ENCODE measurements at regions not wholly inside any gene's neighbourhood (a gene's known extent, or its start where the extent isn't known, plus 50 kb on each side); places are given as distances from the start of the nearest gene placed in this dataset.

- DNase-seq (ENCODE audit: low read depth, low spot score): no peak
- ChIA-PET CTCF (no interaction called here), SMC1A (ENCODE audit: uncharacterized antibody, unreplicated experiment) (interaction anchor here (1.5 kb wide), 1 partner anchor 286 kb away, joined by 3 read pairs; no protein-coding TSS in a partner anchor), RAD21 (ENCODE audit: unreplicated experiment) (no interaction called here), POLR2A (no interaction called here)
- Histone ChIP-seq H3K9me3 (replicated peaks; ENCODE audit: control insufficient read depth, insufficient read depth, low read length) (peaks cover 11% of the 10 kb centered on the region), H3K79me2 (ENCODE audit: control insufficient read depth, insufficient read depth, low read length) (no peaks in the 10 kb centered on the region), H3K4me3 (no peak overlapping the region), H3K27me3 (replicated peaks in 1 of 2; ENCODE audit: control insufficient read depth in 2 of 2, insufficient read depth in 2 of 2, low read length in 1 of 2) (no peaks in the 10 kb centered on the region), H3K36me3 (ENCODE audit: control insufficient read depth in 2 of 2, insufficient read depth in 2 of 2, low read length in 1 of 2) (no peaks in the 10 kb centered on the region), H3K4me1 (ENCODE audit: control insufficient read depth, insufficient read depth, low read length) (no peaks in the 10 kb centered on the region), H3K4me2 (ENCODE audit: control insufficient read depth, insufficient read depth) (no peak overlapping the region), H2AFZ (ENCODE audit: control insufficient read depth, low read depth, low read length) (no peak overlapping the region), H4K20me1 (ENCODE audit: control insufficient read depth, insufficient read depth) (no peaks in the 10 kb centered on the region), H3K27ac (ENCODE audit: control insufficient read depth, insufficient read depth) (no peak overlapping the region), H3K9ac (ENCODE audit: control insufficient read depth, insufficient read depth, low read length) (no peak overlapping the region)
- ATAC-seq: no peak
- WGBS (ENCODE audit: insufficient coverage, insufficient replicate concordance, low lambda C conversion rate, missing lambda C conversion rate): 0% methylated on average over 1 of the region's 1 CpG
- in situ Hi-C loops (cut with MboI): no loop called here
- FAIRE-seq: no peak
- intact Hi-C loops (cut with micrococcal nuclease; ENCODE audit: unreplicated experiment): no loop called here
- no TSS peak for BruUV-seq (replicated peaks)
- TF ChIP-seq ZBED1 (IDR thresholded peaks at IDR 0.05; ENCODE audit: borderline replicate concordance) (no peak), HDGF (IDR thresholded peaks at IDR 0.05) (no peak), MEF2A (IDR thresholded peaks at IDR 0.05; ENCODE audit: insufficient read depth, low read depth, low read length) (no peak), GATAD2B (conservative IDR thresholded peaks at IDR 0.05; ENCODE audit: low read depth) (no peak)
Observed at GRCh38 chr3:102151935-102152334, 282.9 kb upstream of the ZPLD1 start.

- POLR2A ChIA-PET: no interaction called here
- Histone ChIP-seq H3K9ac (ENCODE audit: control insufficient read depth, insufficient read depth, low read length) (no peak overlapping the region), H3K36me3 (ENCODE audit: control insufficient read depth in 2 of 2, insufficient read depth in 2 of 2, low read length in 1 of 2) (no peaks in the 10 kb centered on the region), H3K79me2 (ENCODE audit: control insufficient read depth, insufficient read depth, low read length) (no peaks in the 10 kb centered on the region), H3K4me1 (ENCODE audit: control insufficient read depth, insufficient read depth, low read length) (no peaks in the 10 kb centered on the region), H3K27ac (ENCODE audit: control insufficient read depth, insufficient read depth) (no peak overlapping the region), H3K9me3 (replicated peaks; ENCODE audit: control insufficient read depth, insufficient read depth, low read length) (peaks cover 8% of the 10 kb centered on the region), H2AFZ (ENCODE audit: control insufficient read depth, low read depth, low read length) (no peak overlapping the region), H3K4me3 (no peak overlapping the region), H3K4me2 (ENCODE audit: control insufficient read depth, insufficient read depth) (no peak overlapping the region), H3K27me3 (replicated peaks in 1 of 2; ENCODE audit: control insufficient read depth in 2 of 2, insufficient read depth in 2 of 2, low read length in 1 of 2) (no peaks in the 10 kb centered on the region), H4K20me1 (ENCODE audit: control insufficient read depth, insufficient read depth) (no peaks in the 10 kb centered on the region)
- TF ChIP-seq ZBTB4 (CRISPR knock-in tag; IDR thresholded peaks at IDR 0.05) (no peak), STAT3 (IDR thresholded peaks at IDR 0.05; ENCODE audit: low read depth, low read length) (no peak), FOXK2 (IDR thresholded peaks at IDR 0.05) (no peak), MXI1 (IDR thresholded peaks at IDR 0.05; ENCODE audit: low read depth, low read length) (no peak), TCF7 (IDR thresholded peaks at IDR 0.05; ENCODE audit: borderline replicate concordance) (no peak)
- ATAC-seq: no peak
- WGBS (ENCODE audit: insufficient coverage, insufficient replicate concordance, low lambda C conversion rate, missing lambda C conversion rate): 36% methylated on average over 2 of the region's 2 CpGs
- FAIRE-seq: no peak
- RAD21 ChIA-PET (ENCODE audit: unreplicated experiment): no interaction called here
- DNase-seq (ENCODE audit: low read depth, low spot score): no peak
- in situ Hi-C loops (cut with MboI): no loop called here
- CTCF ChIA-PET: interaction anchor here (0.7 kb wide), 1 partner anchor 73 kb away, joined by 3 read pairs; no protein-coding TSS in a partner anchor
- BruUV-seq (replicated peaks): no TSS peak
- SMC1A ChIA-PET (ENCODE audit: uncharacterized antibody, unreplicated experiment): interaction anchor here (0.7 to 2.2 kb wide), 2 partner anchors 10 to 32 kb away, joined by 3 to 8 read pairs; no protein-coding TSS in a partner anchor
- intact Hi-C loops (cut with micrococcal nuclease; ENCODE audit: unreplicated experiment): no loop called here
Observed at GRCh38 chr3:102156426-102156825, 278.4 kb upstream of the ZPLD1 start.
